Mesendoderm (in vitro differentiated cells): ENCODE measurements at regions not wholly inside any gene's neighbourhood (a gene's known extent, or its start where the extent isn't known, plus 50 kb on each side); places are given as distances from the start of the nearest gene placed in this dataset.

Source experiments
- DNase-seq: peaks from one replicate; pipeline ENCODE4 v3.0.0; 2013
- H2AK5ac ChIP-seq: 2 replicates; pipeline ENCODE4 v1.6.1; 2013; ENCODE audit warnings: low read length, inconsistent platforms
- H2BK120ac ChIP-seq: 2 replicates; pipeline ENCODE4 v1.6.1; 2013; ENCODE audit warnings: low read depth, mild to moderate bottlenecking, low read length, moderate library complexity, mixed read lengths
- H2BK15ac ChIP-seq: replicated peaks from 2 replicates; pipeline ENCODE4 v1.6.1; 2013; ENCODE audit warnings: low read depth, mild to moderate bottlenecking, moderate library complexity
- H2BK5ac ChIP-seq: 2 replicates; pipeline ENCODE4 v1.6.1; 2013; ENCODE audit warnings: low read length, inconsistent platforms
- H3K18ac ChIP-seq: 2 replicates; pipeline ENCODE4 v1.6.1; 2013; ENCODE audit warnings: mild to moderate bottlenecking, low read length, mixed read lengths
- H3K23ac ChIP-seq: one replicate; pipeline ENCODE4 v1.6.1; 2013; ENCODE audit warnings: low read length
- H3K27ac ChIP-seq: 2 replicates; pipeline ENCODE4 v1.5.1; 2013; ENCODE audit warnings: low read depth, mild to moderate bottlenecking, inconsistent platforms, low read length, moderate library complexity
- H3K27me3 ChIP-seq: 2 replicates; pipeline ENCODE4 v1.6.1; 2013; ENCODE audit warnings: low read length, control low read depth, mild to moderate bottlenecking, inconsistent platforms; ENCODE audit not compliant: insufficient read depth, poor library complexity
- H3K36me3 ChIP-seq: 2 replicates; pipeline ENCODE4 v1.6.1; 2013; ENCODE audit warnings: low read length, inconsistent platforms; ENCODE audit not compliant: control insufficient read depth, insufficient read depth
- H3K4ac ChIP-seq: one replicate; pipeline ENCODE4 v1.6.1; 2013; ENCODE audit warnings: low read depth, mild to moderate bottlenecking, low read length, moderate library complexity
- H3K4me1 ChIP-seq: 2 replicates; pipeline ENCODE4 v1.6.1; 2013; ENCODE audit warnings: low read depth, low read length, inconsistent platforms; ENCODE audit not compliant: control insufficient read depth
- H3K4me2 ChIP-seq: 2 replicates; pipeline ENCODE4 v1.6.1; 2013; ENCODE audit warnings: low read length
- H3K4me3 ChIP-seq: 2 replicates; pipeline ENCODE4 v1.5.1; 2013; ENCODE audit warnings: mild to moderate bottlenecking, low read length
- H3K56ac ChIP-seq: one replicate; pipeline ENCODE4 v1.6.1; 2013; ENCODE audit warnings: low read length
- H3K79me1 ChIP-seq: 2 replicates; pipeline ENCODE4 v1.6.1; 2013; ENCODE audit warnings: low read length, inconsistent platforms
- H3K79me2 ChIP-seq: 2 replicates; pipeline ENCODE4 v1.6.1; 2013; ENCODE audit warnings: mild to moderate bottlenecking, low read length; ENCODE audit not compliant: control insufficient read depth, insufficient read depth
- H3K9ac ChIP-seq: 2 replicates; pipeline ENCODE4 v1.6.1; 2013; ENCODE audit warnings: low read length, inconsistent platforms
- H4K5ac ChIP-seq: one replicate; pipeline ENCODE4 v1.6.1; 2013; ENCODE audit warnings: low read length
- H4K8ac ChIP-seq: one replicate; pipeline ENCODE4 v1.6.1; 2013; ENCODE audit warnings: low read depth, mild to moderate bottlenecking, control low read depth, low read length, moderate library complexity
- WGBS: extraction: QIAGEN DNeasy Blood & Tissue Kit; methylation state at CpG from one replicate; pipeline ENCODE4 v1.1.7; 2013; ENCODE audit warnings: low lambda C conversion rate, missing lambda C conversion rate; ENCODE audit not compliant: insufficient coverage; ENCODE audit errors: extremely low coverage; 5-methylcytosine and 5-hydroxymethylcytosine counted together

- no peak overlapping the region for H2BK5ac ChIP-seq
- H3K27me3 ChIP-seq: no peaks in the 10 kb centered on the region
- no peak overlapping the region for H3K56ac ChIP-seq
- no peak overlapping the region for H2BK15ac ChIP-seq
- H3K23ac ChIP-seq: no peak overlapping the region
- no peak overlapping the region for H4K5ac ChIP-seq
- no peak overlapping the region for H2AK5ac ChIP-seq
- WGBS: no CpG with 5 or more reads among the region's 4 CpGs
- H4K8ac ChIP-seq: no peak overlapping the region
- H3K36me3 ChIP-seq: no peaks in the 10 kb centered on the region
- H3K18ac ChIP-seq: no peak overlapping the region
- H3K9ac ChIP-seq: no peak overlapping the region
- H3K79me2 ChIP-seq: no peaks in the 10 kb centered on the region
- H3K4me2 ChIP-seq: no peak overlapping the region
- no peaks in the 10 kb centered on the region for H3K79me1 ChIP-seq
- no peaks in the 10 kb centered on the region for H3K4me1 ChIP-seq
- H2BK120ac ChIP-seq: no peak overlapping the region
- no peak overlapping the region for H3K4me3 ChIP-seq
- no peak overlapping the region for H3K4ac ChIP-seq
- H3K27ac ChIP-seq: no peak overlapping the region
- DNase-seq: no peak
Measured at GRCh38 chr14:87187786-87188185, 805.2 kb downstream of the GALC start.

- DNase-seq: peak; percentile 44
- Histone ChIP-seq H3K4me1 (no peaks in the 10 kb centered on the region), H2AK5ac (no peak overlapping the region), H3K79me1 (no peaks in the 10 kb centered on the region), H3K4me2 (no peak overlapping the region), H3K9ac (no peak overlapping the region), H3K27me3 (no peaks in the 10 kb centered on the region), H3K4ac (no peak overlapping the region), H2BK15ac (no peak overlapping the region), H3K36me3 (no peaks in the 10 kb centered on the region), H3K56ac (no peak overlapping the region), H2BK120ac (no peak overlapping the region), H4K8ac (no peak overlapping the region), H3K79me2 (no peaks in the 10 kb centered on the region), H3K27ac (no peak overlapping the region), H3K4me3 (no peak overlapping the region), H3K23ac (no peak overlapping the region), H2BK5ac (no peak overlapping the region), H4K5ac (no peak overlapping the region), H3K18ac (no peak overlapping the region)
- no CpG with 5 or more reads among the region's 5 CpGs for WGBS
Measured at GRCh38 chr14:87186737-87187136, 806.2 kb downstream of the GALC start.

- H3K79me1 ChIP-seq: no peaks in the 10 kb centered on the region
- H3K4ac ChIP-seq: no peak overlapping the region
- no peak overlapping the region for H4K8ac ChIP-seq
- no peaks in the 10 kb centered on the region for H3K79me2 ChIP-seq
- H2BK5ac ChIP-seq: no peak overlapping the region
- H3K36me3 ChIP-seq: no peaks in the 10 kb centered on the region
- H2BK15ac ChIP-seq: no peak overlapping the region
- H3K18ac ChIP-seq: no peak overlapping the region
- H3K27me3 ChIP-seq: no peaks in the 10 kb centered on the region
- no peak overlapping the region for H3K27ac ChIP-seq
- no peaks in the 10 kb centered on the region for H3K4me1 ChIP-seq
- H2BK120ac ChIP-seq: no peak overlapping the region
- no peak overlapping the region for H4K5ac ChIP-seq
- no peak for DNase-seq
- no peak overlapping the region for H3K4me2 ChIP-seq
- no peak overlapping the region for H3K23ac ChIP-seq
- no peak overlapping the region for H3K4me3 ChIP-seq
- WGBS: no CpG with 5 or more reads among the region's 10 CpGs
- H3K9ac ChIP-seq: no peak overlapping the region
- no peak overlapping the region for H2AK5ac ChIP-seq
- no peak overlapping the region for H3K56ac ChIP-seq
Measured at GRCh38 chr14:87185961-87186560, 806.9 kb downstream of the GALC start.

GRCh38 chr14:87184180-87184579 is 808.8 kb downstream of the GALC start:
- Histone ChIP-seq H2AK5ac (no peak overlapping the region), H3K9ac (no peak overlapping the region), H3K27ac (no peak overlapping the region), H4K8ac (no peak overlapping the region), H3K4me3 (no peak overlapping the region), H3K79me2 (no peaks in the 10 kb centered on the region), H3K23ac (no peak overlapping the region), H2BK15ac (no peak overlapping the region), H3K4me1 (no peaks in the 10 kb centered on the region), H3K56ac (no peak overlapping the region), H3K4ac (no peak overlapping the region), H4K5ac (no peak overlapping the region), H2BK120ac (no peak overlapping the region), H3K36me3 (no peaks in the 10 kb centered on the region), H3K79me1 (no peaks in the 10 kb centered on the region), H3K18ac (no peak overlapping the region), H3K4me2 (no peak overlapping the region), H3K27me3 (no peaks in the 10 kb centered on the region), H2BK5ac (no peak overlapping the region)
- no CpG with 5 or more reads among the region's 4 CpGs for WGBS
- DNase-seq: no peak

- Histone ChIP-seq H3K79me1 (no peaks in the 10 kb centered on the region), H3K4me3 (no peak overlapping the region), H3K79me2 (no peaks in the 10 kb centered on the region), H3K27ac (no peak overlapping the region), H3K36me3 (no peaks in the 10 kb centered on the region), H3K18ac (peak overlapping the region; percentile 7), H4K8ac (no peak overlapping the region), H2BK15ac (no peak overlapping the region), H3K23ac (no peak overlapping the region), H2BK120ac (no peak overlapping the region), H3K27me3 (no peaks in the 10 kb centered on the region), H3K56ac (no peak overlapping the region), H3K4ac (no peak overlapping the region), H2BK5ac (no peak overlapping the region), H2AK5ac (no peak overlapping the region), H4K5ac (no peak overlapping the region), H3K9ac (no peak overlapping the region), H3K4me1 (no peaks in the 10 kb centered on the region), H3K4me2 (no peak overlapping the region)
- DNase-seq: no peak
- no CpG with 5 or more reads among the region's 3 CpGs for WGBS
Measured at GRCh38 chr14:87181288-87181687, 811.7 kb downstream of the GALC start.

- Histone ChIP-seq H3K4me3 (no peak overlapping the region), H2BK15ac (no peak overlapping the region), H2BK120ac (no peak overlapping the region), H2BK5ac (no peak overlapping the region), H3K56ac (no peak overlapping the region), H3K79me2 (no peaks in the 10 kb centered on the region), H3K4ac (no peak overlapping the region), H3K4me1 (no peaks in the 10 kb centered on the region), H3K27ac (no peak overlapping the region), H3K79me1 (no peaks in the 10 kb centered on the region), H4K8ac (no peak overlapping the region), H3K4me2 (no peak overlapping the region), H3K23ac (no peak overlapping the region), H2AK5ac (no peak overlapping the region), H3K9ac (no peak overlapping the region), H3K27me3 (no peaks in the 10 kb centered on the region), H4K5ac (no peak overlapping the region), H3K18ac (no peak overlapping the region), H3K36me3 (no peaks in the 10 kb centered on the region)
- no CpG with 5 or more reads among the region's 6 CpGs for WGBS
- DNase-seq: no peak
Measured at GRCh38 chr14:87179936-87180335, 813.0 kb downstream of the GALC start.
